ENCODE measurements at regions not wholly inside any gene's neighbourhood (a gene's known extent, or its start where the extent isn't known, plus 50 kb on each side); places are given as distances from the start of the nearest gene placed in this dataset.

GRCh38 chrX:79559290-79559689 lies 192.2 kb upstream of the ITM2A start:
- TF ChIP-seq CTCF (IDR thresholded peaks at IDR 0.05) = no peak
- TF ChIP-seq POLR2AphosphoS5 (IDR thresholded peaks at IDR 0.05; ENCODE audit: insufficient read depth in 1 of 2, low read depth in 1 of 2) = no peak

Data from vagina (tissue), 2 donors.